ENCODE measurements at regions not wholly inside any gene's neighbourhood (a gene's known extent, or its start where the extent isn't known, plus 50 kb on each side); places are given as distances from the start of the nearest gene placed in this dataset.

- no peaks in the 10 kb centered on the region for H3K9me2 ChIP-seq (replicated peaks; ENCODE audit: insufficient read depth)
- no peak overlapping the region for H2AFZ ChIP-seq
- no peaks in the 10 kb centered on the region for H3K4me1 ChIP-seq (ENCODE audit: insufficient read depth)
- H3K27me3 ChIP-seq: no peaks in the 10 kb centered on the region
- 45% methylated on average over 3 of the region's 3 CpGs for WGBS (ENCODE audit: low lambda C conversion rate, missing lambda C conversion rate)
- no peak for DNase-seq (ENCODE audit: low spot score)
- no peaks in the 10 kb centered on the region for H3K9me3 ChIP-seq (ENCODE audit: low read depth)
- no peak overlapping the region for H3K4me3 ChIP-seq
- no peak overlapping the region for H3K27ac ChIP-seq
- TF ChIP-seq EZH2phosphoT487 (IDR thresholded peaks at IDR 0.05; ENCODE audit: low read depth, severe bottlenecking, unreplicated experiment) (no peak), EZH2 (IDR thresholded peaks at IDR 0.05; ENCODE audit: borderline replicate concordance) (no peak), CTCF (IDR thresholded peaks at IDR 0.05; ENCODE audit: poor library complexity) (no peak)
- H3K36me3 ChIP-seq (replicated peaks; ENCODE audit: insufficient read depth, low read depth): no peaks in the 10 kb centered on the region
- H3K4me2 ChIP-seq: no peak overlapping the region
- no peaks in the 10 kb centered on the region for H3K79me2 ChIP-seq
- no peaks in the 10 kb centered on the region for H4K20me1 ChIP-seq (ENCODE audit: insufficient read depth, poor library complexity, severe bottlenecking)
Measured at GRCh38 chr10:109386921-109387320, 536.4 kb downstream of the XPNPEP1 start.

- no peaks in the 10 kb centered on the region for H3K4me1 ChIP-seq (ENCODE audit: insufficient read depth)
- H3K4me3 ChIP-seq: no peak overlapping the region
- no peak for DNase-seq (ENCODE audit: low spot score)
- H3K27me3 ChIP-seq: no peaks in the 10 kb centered on the region
- H3K9me3 ChIP-seq (ENCODE audit: low read depth): no peaks in the 10 kb centered on the region
- no peak for TF ChIP-seq CTCF (IDR thresholded peaks at IDR 0.05; ENCODE audit: poor library complexity)
- TF ChIP-seq EZH2phosphoT487 (IDR thresholded peaks at IDR 0.05; ENCODE audit: low read depth, severe bottlenecking, unreplicated experiment): no peak
- no peak for TF ChIP-seq EZH2 (IDR thresholded peaks at IDR 0.05; ENCODE audit: borderline replicate concordance)
- H3K36me3 ChIP-seq (replicated peaks; ENCODE audit: insufficient read depth, low read depth): no peaks in the 10 kb centered on the region
- 100% methylated on average over 1 of the region's 1 CpG for WGBS (ENCODE audit: low lambda C conversion rate, missing lambda C conversion rate)
- no peak overlapping the region for H3K27ac ChIP-seq
- H4K20me1 ChIP-seq (ENCODE audit: insufficient read depth, poor library complexity, severe bottlenecking): no peaks in the 10 kb centered on the region
- H3K79me2 ChIP-seq: no peaks in the 10 kb centered on the region
- no peaks in the 10 kb centered on the region for H3K9me2 ChIP-seq (replicated peaks; ENCODE audit: insufficient read depth)
- no peak overlapping the region for H3K4me2 ChIP-seq
- no peak overlapping the region for H2AFZ ChIP-seq
Measured at GRCh38 chr10:109386101-109386500, 537.2 kb downstream of the XPNPEP1 start.

- no peak for TF ChIP-seq CTCF (IDR thresholded peaks at IDR 0.05; ENCODE audit: poor library complexity)
- TF ChIP-seq EZH2phosphoT487 (IDR thresholded peaks at IDR 0.05; ENCODE audit: low read depth, severe bottlenecking, unreplicated experiment): no peak
- TF ChIP-seq EZH2 (IDR thresholded peaks at IDR 0.05; ENCODE audit: borderline replicate concordance): no peak
- Histone ChIP-seq H3K9me2 (replicated peaks; ENCODE audit: insufficient read depth) (no peaks in the 10 kb centered on the region), H3K79me2 (no peaks in the 10 kb centered on the region), H3K4me1 (ENCODE audit: insufficient read depth) (no peaks in the 10 kb centered on the region), H3K4me2 (no peak overlapping the region), H3K36me3 (replicated peaks; ENCODE audit: insufficient read depth, low read depth) (no peaks in the 10 kb centered on the region), H3K27ac (no peak overlapping the region), H3K27me3 (no peaks in the 10 kb centered on the region), H3K9me3 (ENCODE audit: low read depth) (no peaks in the 10 kb centered on the region), H4K20me1 (ENCODE audit: insufficient read depth, poor library complexity, severe bottlenecking) (no peaks in the 10 kb centered on the region), H2AFZ (no peak overlapping the region), H3K4me3 (no peak overlapping the region)
- WGBS (ENCODE audit: low lambda C conversion rate, missing lambda C conversion rate): 95% methylated on average over 2 of the region's 2 CpGs
- DNase-seq (ENCODE audit: low spot score): no peak
Measured at GRCh38 chr10:109379186-109379585, 544.1 kb downstream of the XPNPEP1 start.

GRCh38 chr10:109374215-109374614 lies 549.1 kb downstream of the XPNPEP1 start:
- 84% methylated on average over 1 of the region's 1 CpG for WGBS (ENCODE audit: low lambda C conversion rate, missing lambda C conversion rate)
- Histone ChIP-seq H3K79me2 (no peaks in the 10 kb centered on the region), H3K27ac (no peak overlapping the region), H3K4me3 (no peak overlapping the region), H3K27me3 (no peaks in the 10 kb centered on the region), H3K9me3 (ENCODE audit: low read depth) (no peaks in the 10 kb centered on the region), H3K9me2 (replicated peaks; ENCODE audit: insufficient read depth) (no peaks in the 10 kb centered on the region), H3K4me2 (no peak overlapping the region), H3K36me3 (replicated peaks; ENCODE audit: insufficient read depth, low read depth) (no peaks in the 10 kb centered on the region), H3K4me1 (ENCODE audit: insufficient read depth) (no peaks in the 10 kb centered on the region), H2AFZ (no peak overlapping the region), H4K20me1 (ENCODE audit: insufficient read depth, poor library complexity, severe bottlenecking) (no peaks in the 10 kb centered on the region)
- TF ChIP-seq EZH2phosphoT487 (IDR thresholded peaks at IDR 0.05; ENCODE audit: low read depth, severe bottlenecking, unreplicated experiment) (no peak), EZH2 (IDR thresholded peaks at IDR 0.05; ENCODE audit: borderline replicate concordance) (no peak), CTCF (IDR thresholded peaks at IDR 0.05; ENCODE audit: poor library complexity) (no peak)
- DNase-seq (ENCODE audit: low spot score): no peak
